ENCODE measurements at regions not wholly inside any gene's neighbourhood (a gene's known extent, or its start where the extent isn't known, plus 50 kb on each side); places are given as distances from the start of the nearest gene placed in this dataset.

DNA sequence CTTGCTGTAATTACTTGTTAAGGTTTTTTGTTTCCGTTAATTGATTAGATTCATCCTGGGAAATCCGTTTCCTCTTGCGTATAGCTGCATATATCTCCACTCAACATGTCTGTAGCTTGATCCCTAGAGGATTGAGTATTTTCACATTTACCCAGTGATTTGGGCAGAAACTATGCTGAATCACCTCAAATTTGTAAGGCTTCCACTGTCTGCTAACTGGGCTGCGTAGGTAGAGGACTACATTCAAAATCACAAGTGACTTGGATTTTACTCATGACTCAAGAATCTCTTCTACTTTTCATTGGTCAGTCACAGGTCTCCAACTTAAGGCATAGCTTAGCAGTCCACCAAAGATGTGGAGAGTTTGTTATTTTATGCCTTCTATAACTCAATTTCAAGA is 141.8 kb downstream of the POLR1F start:
- TF ChIP-seq EGR1 (IDR thresholded peaks at IDR 0.05) = no peak
- no peak for TF ChIP-seq TCF12 (IDR thresholded peaks at IDR 0.05; ENCODE audit: low read depth)
- no peak for TF ChIP-seq TEAD4 (IDR thresholded peaks at IDR 0.05)
- TF ChIP-seq RAD21 (IDR thresholded peaks at IDR 0.05; ENCODE audit: low read depth) = no peak
- no peak for TF ChIP-seq TAF1 (IDR thresholded peaks at IDR 0.05; ENCODE audit: low read depth)
- TF ChIP-seq FOXM1 (IDR thresholded peaks at IDR 0.05; ENCODE audit: borderline replicate concordance, low read depth) = no peak
- TF ChIP-seq, protein P1, sequence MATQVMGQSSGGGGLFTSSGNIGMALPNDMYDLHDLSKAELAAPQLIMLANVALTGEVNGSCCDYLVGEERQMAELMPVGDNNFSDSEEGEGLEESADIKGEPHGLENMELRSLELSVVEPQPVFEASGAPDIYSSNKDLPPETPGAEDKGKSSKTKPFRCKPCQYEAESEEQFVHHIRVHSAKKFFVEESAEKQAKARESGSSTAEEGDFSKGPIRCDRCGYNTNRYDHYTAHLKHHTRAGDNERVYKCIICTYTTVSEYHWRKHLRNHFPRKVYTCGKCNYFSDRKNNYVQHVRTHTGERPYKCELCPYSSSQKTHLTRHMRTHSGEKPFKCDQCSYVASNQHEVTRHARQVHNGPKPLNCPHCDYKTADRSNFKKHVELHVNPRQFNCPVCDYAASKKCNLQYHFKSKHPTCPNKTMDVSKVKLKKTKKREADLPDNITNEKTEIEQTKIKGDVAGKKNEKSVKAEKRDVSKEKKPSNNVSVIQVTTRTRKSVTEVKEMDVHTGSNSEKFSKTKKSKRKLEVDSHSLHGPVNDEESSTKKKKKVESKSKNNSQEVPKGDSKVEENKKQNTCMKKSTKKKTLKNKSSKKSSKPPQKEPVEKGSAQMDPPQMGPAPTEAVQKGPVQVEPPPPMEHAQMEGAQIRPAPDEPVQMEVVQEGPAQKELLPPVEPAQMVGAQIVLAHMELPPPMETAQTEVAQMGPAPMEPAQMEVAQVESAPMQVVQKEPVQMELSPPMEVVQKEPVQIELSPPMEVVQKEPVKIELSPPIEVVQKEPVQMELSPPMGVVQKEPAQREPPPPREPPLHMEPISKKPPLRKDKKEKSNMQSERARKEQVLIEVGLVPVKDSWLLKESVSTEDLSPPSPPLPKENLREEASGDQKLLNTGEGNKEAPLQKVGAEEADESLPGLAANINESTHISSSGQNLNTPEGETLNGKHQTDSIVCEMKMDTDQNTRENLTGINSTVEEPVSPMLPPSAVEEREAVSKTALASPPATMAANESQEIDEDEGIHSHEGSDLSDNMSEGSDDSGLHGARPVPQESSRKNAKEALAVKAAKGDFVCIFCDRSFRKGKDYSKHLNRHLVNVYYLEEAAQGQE (IDR thresholded peaks at IDR 0.05; ENCODE audit: low read depth) = no peak
- TF ChIP-seq NFIC (IDR thresholded peaks at IDR 0.05) = no peak
- TF ChIP-seq YY1 (IDR thresholded peaks at IDR 0.05; ENCODE audit: low read depth) = no peak
- TF ChIP-seq, protein P2, sequence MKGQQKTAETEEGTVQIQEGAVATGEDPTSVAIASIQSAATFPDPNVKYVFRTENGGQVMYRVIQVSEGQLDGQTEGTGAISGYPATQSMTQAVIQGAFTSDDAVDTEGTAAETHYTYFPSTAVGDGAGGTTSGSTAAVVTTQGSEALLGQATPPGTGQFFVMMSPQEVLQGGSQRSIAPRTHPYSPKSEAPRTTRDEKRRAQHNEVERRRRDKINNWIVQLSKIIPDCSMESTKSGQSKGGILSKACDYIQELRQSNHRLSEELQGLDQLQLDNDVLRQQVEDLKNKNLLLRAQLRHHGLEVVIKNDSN (IDR thresholded peaks at IDR 0.05) = no peak
- no peak for TF ChIP-seq CEBPB (IDR thresholded peaks at IDR 0.05)
- TF ChIP-seq EP300 (IDR thresholded peaks at IDR 0.05; ENCODE audit: borderline replicate concordance) = no peak
- TF ChIP-seq, protein P3, sequence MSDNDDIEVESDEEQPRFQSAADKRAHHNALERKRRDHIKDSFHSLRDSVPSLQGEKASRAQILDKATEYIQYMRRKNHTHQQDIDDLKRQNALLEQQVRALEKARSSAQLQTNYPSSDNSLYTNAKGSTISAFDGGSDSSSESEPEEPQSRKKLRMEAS (IDR thresholded peaks at IDR 0.05) = no peak

DNA sequence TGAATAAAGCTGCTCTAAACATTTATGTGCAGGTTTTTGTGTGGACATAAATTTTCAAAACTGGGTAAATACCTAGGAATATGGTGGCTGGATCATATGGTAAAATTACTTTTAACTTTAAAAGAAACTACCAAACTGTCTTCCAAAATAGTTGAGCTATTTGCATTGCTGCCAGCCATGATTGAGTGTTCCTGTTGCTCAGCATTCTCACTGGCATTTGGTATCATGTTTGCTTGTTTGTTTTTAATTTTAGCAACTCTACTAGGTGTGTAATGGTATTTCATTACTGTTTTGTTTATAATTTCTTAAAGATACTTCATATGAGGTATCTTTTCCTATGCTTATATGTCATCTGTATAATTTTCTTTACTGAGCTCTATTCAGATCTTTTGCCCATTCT is 143.2 kb downstream of the POLR1F start:
- no peak for TF ChIP-seq EGR1 (IDR thresholded peaks at IDR 0.05)
- TF ChIP-seq EP300 (IDR thresholded peaks at IDR 0.05; ENCODE audit: borderline replicate concordance) = no peak
- TF ChIP-seq TEAD4 (IDR thresholded peaks at IDR 0.05) = no peak
- TF ChIP-seq NFIC (IDR thresholded peaks at IDR 0.05) = no peak
- TF ChIP-seq FOXM1 (IDR thresholded peaks at IDR 0.05; ENCODE audit: borderline replicate concordance, low read depth) = no peak
- TF ChIP-seq, protein P3 (IDR thresholded peaks at IDR 0.05) = no peak
- no peak for TF ChIP-seq TAF1 (IDR thresholded peaks at IDR 0.05; ENCODE audit: low read depth)
- TF ChIP-seq, protein P2 (IDR thresholded peaks at IDR 0.05) = no peak
- no peak for TF ChIP-seq TCF12 (IDR thresholded peaks at IDR 0.05; ENCODE audit: low read depth)
- TF ChIP-seq RAD21 (IDR thresholded peaks at IDR 0.05; ENCODE audit: low read depth) = no peak
- TF ChIP-seq CEBPB (IDR thresholded peaks at IDR 0.05) = no peak
- no peak for TF ChIP-seq YY1 (IDR thresholded peaks at IDR 0.05; ENCODE audit: low read depth)
- TF ChIP-seq ZBTB7A (IDR thresholded peaks at IDR 0.05; ENCODE audit: low read depth) = no peak

GRCh38 chr7:19561121-19561805 is 147.6 kb downstream of the POLR1F start:
- peak; percentile 79 for TF ChIP-seq CEBPB (IDR thresholded peaks at IDR 0.05)
- no peak for TF ChIP-seq TAF1 (IDR thresholded peaks at IDR 0.05; ENCODE audit: low read depth)

GRCh38 chr7:19560111-19560883 is 148.5 kb downstream of the POLR1F start:
- no peak for TF ChIP-seq ZBTB7A (IDR thresholded peaks at IDR 0.05; ENCODE audit: low read depth)
- TF ChIP-seq RAD21 (IDR thresholded peaks at IDR 0.05; ENCODE audit: low read depth) = no peak
- TF ChIP-seq TAF1 (IDR thresholded peaks at IDR 0.05; ENCODE audit: low read depth) = no peak
- no peak for TF ChIP-seq TEAD4 (IDR thresholded peaks at IDR 0.05)
- TF ChIP-seq CREB1 (IDR thresholded peaks at IDR 0.05; ENCODE audit: low read depth) = no peak
- TF ChIP-seq, protein P2 (IDR thresholded peaks at IDR 0.05) = no peak
- TF ChIP-seq, protein P3 (IDR thresholded peaks at IDR 0.05) = no peak
- TF ChIP-seq YY1 (IDR thresholded peaks at IDR 0.05; ENCODE audit: low read depth) = no peak
- TF ChIP-seq, protein P1 (IDR thresholded peaks at IDR 0.05; ENCODE audit: low read depth) = no peak
- no peak for TF ChIP-seq EP300 (IDR thresholded peaks at IDR 0.05; ENCODE audit: borderline replicate concordance)
- TF ChIP-seq CEBPB (IDR thresholded peaks at IDR 0.05) = no peak
- no peak for TF ChIP-seq TCF12 (IDR thresholded peaks at IDR 0.05; ENCODE audit: low read depth)

- TF ChIP-seq YY1 (IDR thresholded peaks at IDR 0.05; ENCODE audit: low read depth) = no peak
- TF ChIP-seq EGR1 (IDR thresholded peaks at IDR 0.05) = no peak
- no peak for TF ChIP-seq TEAD4 (IDR thresholded peaks at IDR 0.05)
- no peak for TF ChIP-seq CREB1 (IDR thresholded peaks at IDR 0.05; ENCODE audit: low read depth)
- no peak for TF ChIP-seq RAD21 (IDR thresholded peaks at IDR 0.05; ENCODE audit: low read depth)
- no peak for TF ChIP-seq CEBPB (IDR thresholded peaks at IDR 0.05)
These were observed 150.3 kb downstream of the POLR1F start for GRCh38 chr7:19558527-19558926.

All from Ishikawa (cell line).